K562 (cell line): ENCODE measurements at regions not wholly inside any gene's neighbourhood (a gene's known extent, or its start where the extent isn't known, plus 50 kb on each side); places are given as distances from the start of the nearest gene placed in this dataset.

Experiments used
- ATAC-seq: fragments of 200-7000 bp; cut with Tn5 transposase; 3 replicates; pipeline ENCODE4 v1.9.1; 2020; ENCODE audit warnings: moderate library complexity
- BruUV-seq: library from RNA; stranded (reverse); fragments of 400-500 nt; replicated peaks from 2 replicates; lab custom pipeline; 2021; lab: Mats Ljungman, UMichigan
- CTCF ChIA-PET: fragments of 300-600 bp; formaldehyde crosslinking; extraction: SDS; loops from one replicate; lab custom pipeline; 2021; ENCODE audit warnings: low intra/inter-chr PET ratio; lab: Yijun Ruan, JAX
- POLR2A ChIA-PET: fragments of 300-600, 350-650 bp; sonication (Branson Sonifier 250); formaldehyde crosslinking; extraction: SDS; loops from one replicate; lab custom pipeline; 2021; ENCODE audit warnings: antibody characterized with exemption, inconsistent platforms; lab: Yijun Ruan, JAX
- DNase-seq, 4 experiments: peaks; one replicate each; pipeline versions ENCODE4 v3.0.0 to v3.0.0-alpha.2; 2011 to 2018; ENCODE audit warnings: low spot score in 3 of 4, mixed read lengths in 3 of 4; ENCODE audit errors: extremely low read depth in 1 of 4
- FAIRE-seq: peaks from 2 replicates; lab custom pipeline; 2011; peaks lifted over from hg19 to GRCh38; lab: Jason Lieb, UNC
- H2AFZ ChIP-seq: 2 replicates; pipeline ENCODE4 v1.6.0; 2011; ENCODE audit warnings: low read depth, low read length, control low read depth, inconsistent platforms
- H3K27ac ChIP-seq: fragments of 200-600 bp; 3 replicates; pipeline ENCODE4 v1.8.0; 2011; ENCODE audit warnings: low read depth, mild to moderate bottlenecking, control low read depth, inconsistent platforms, low read length, moderate library complexity, mixed read lengths; ENCODE audit errors: extremely low read depth
- H3K27me3 ChIP-seq, 2 experiments: fragments of 300-600 bp in 1 of 2; 2 replicates in 1 of 2; 3 replicates in 1 of 2; pipeline versions ENCODE4 v1.6.0 to v1.8.0; 2011; ENCODE audit warnings: inconsistent platforms in 2 of 2, low read length in 2 of 2, mild to moderate bottlenecking in 1 of 2, mixed read lengths in 1 of 2, moderate library complexity in 1 of 2; ENCODE audit not compliant: control insufficient read depth in 2 of 2, insufficient read depth in 2 of 2
- H3K36me3 ChIP-seq: fragments of 300-600 bp; 3 replicates; pipeline ENCODE4 v1.8.0; 2011; ENCODE audit warnings: mild to moderate bottlenecking, low read length, inconsistent platforms; ENCODE audit not compliant: control insufficient read depth, insufficient read depth
- H3K4me1 ChIP-seq, 2 experiments: fragments of 200-600 bp in 1 of 2; replicated peaks in 1 of 2; 2 replicates in 1 of 2; 3 replicates in 1 of 2; pipeline versions ENCODE4 v1.5.1 to v1.8.0; 2011; ENCODE audit warnings: inconsistent platforms in 2 of 2, low read length in 2 of 2, mild to moderate bottlenecking in 1 of 2, mixed read lengths in 1 of 2, moderate library complexity in 1 of 2; ENCODE audit not compliant: control insufficient read depth in 2 of 2, insufficient read depth in 2 of 2
- H3K4me2 ChIP-seq: 2 replicates; pipeline ENCODE4 v1.6.1; 2011; ENCODE audit warnings: low read length, control low read depth, inconsistent platforms, mixed read lengths; ENCODE audit not compliant: insufficient read depth
- H3K4me3 ChIP-seq: fragments of 200-600 bp; sonication (generic), shearing (Covaris generic); 2 replicates; pipeline ENCODE4 v1.5.1; 2016; ENCODE audit warnings: control low read depth, inconsistent platforms
- H3K79me2 ChIP-seq: fragments of 200-600 bp; 3 replicates; pipeline ENCODE4 v1.8.0; 2011; ENCODE audit warnings: low read length, inconsistent platforms; ENCODE audit not compliant: control insufficient read depth, insufficient read depth
- H3K9ac ChIP-seq, 2 experiments: 2 replicates each; pipeline versions ENCODE4 v1.6.0 to v1.6.1; 2011; ENCODE audit warnings: low read depth in 2 of 2, low read length in 2 of 2, control low read depth in 1 of 2, inconsistent platforms in 1 of 2, mild to moderate bottlenecking in 1 of 2, mixed read lengths in 1 of 2; ENCODE audit not compliant: insufficient read depth in 1 of 2
- H3K9me1 ChIP-seq: one replicate; pipeline ENCODE4 v1.6.0; 2011; ENCODE audit warnings: inconsistent platforms, mild to moderate bottlenecking, low read length, moderate library complexity; ENCODE audit not compliant: control insufficient read depth, insufficient read depth
- H3K9me3 ChIP-seq: replicated peaks from 2 replicates; pipeline ENCODE4 v1.5.1; 2011; ENCODE audit warnings: low read depth, low read length, inconsistent platforms; ENCODE audit not compliant: control insufficient read depth, insufficient read depth
- H4K20me1 ChIP-seq: replicated peaks from 2 replicates; pipeline ENCODE4 v1.6.1; 2011; ENCODE audit warnings: low read length, inconsistent platforms, mixed read lengths; ENCODE audit not compliant: control insufficient read depth, insufficient read depth
- ETV6 ChIP-seq, 3 experiments: fragments of 150-350 bp in 1 of 3; sonication (generic) in 1 of 3; formaldehyde crosslinking in 1 of 3; IDR thresholded peaks; 2 replicates each; pipeline versions ENCODE4 v1.6.1 to v1.8.0; 2014 to 2022; ENCODE audit warnings: borderline replicate concordance in 2 of 3, low read depth in 2 of 3, antibody characterized with exemption in 1 of 3, low read length in 1 of 3, mild to moderate bottlenecking in 1 of 3, missing genetic modification reagents in 1 of 3
- HDAC1 ChIP-seq, 2 experiments: fragments of 450-650 bp; IDR thresholded peaks; 2 replicates each; pipeline ENCODE4 v1.6.1; 2016 to 2017; ENCODE audit warnings: inconsistent platforms in 1 of 2, mild to moderate bottlenecking in 1 of 2, moderate library complexity in 1 of 2
- HNRNPLL ChIP-seq: fragments of 200-400 bp; formaldehyde crosslinking; IDR thresholded peaks from 2 replicates; pipeline ENCODE4 v1.6.1; 2017; ENCODE audit warnings: low read length, low read depth, mild to moderate bottlenecking; ENCODE audit not compliant: poor library complexity, severe bottlenecking
- HSF4 ChIP-seq: fragments of 250-450 bp; sonication (Bioruptor Pico); IDR thresholded peaks from 2 replicates; pipeline ENCODE4 v2.1.2; 2022; ENCODE audit warnings: mild to moderate bottlenecking, moderate library complexity, borderline replicate concordance
- KLF13 ChIP-seq: fragments of 450-650 bp; IDR thresholded peaks from 2 replicates; pipeline ENCODE4 v1.6.1; 2016; ENCODE audit warnings: missing genetic modification characterization, low read depth, mild to moderate bottlenecking, missing compliant biosample characterization, moderate library complexity, borderline replicate concordance
- PHF8 ChIP-seq: fragments of 200-600 bp; sonication (generic); IDR thresholded peaks from 2 replicates; pipeline ENCODE4 v1.6.1; 2012; ENCODE audit warnings: mixed run types, mild to moderate bottlenecking, inconsistent platforms, low read length, moderate library complexity, borderline replicate concordance
- PML ChIP-seq: IDR thresholded peaks from 2 replicates; pipeline ENCODE4 v1.6.1; 2012; ENCODE audit warnings: low read length, inconsistent platforms
- SREBF2 ChIP-seq: sonication (generic); formaldehyde crosslinking; IDR thresholded peaks from 2 replicates; pipeline ENCODE4 v1.4.0; 2020; ENCODE audit warnings: mild to moderate bottlenecking, missing genetic modification reagents
- ZNF3 ChIP-seq: fragments of 250-450 bp; sonication (Bioruptor Pico); IDR thresholded peaks from 2 replicates; pipeline ENCODE4 v1.5.0; 2021; ENCODE audit warnings: mild to moderate bottlenecking, moderate library complexity
- ZNF586 ChIP-seq: fragments of 450-650 bp; formaldehyde crosslinking; conservative IDR thresholded peaks from 2 replicates; pipeline ENCODE4 v1.4.0; 2020; ENCODE audit warnings: mild to moderate bottlenecking, moderate library complexity
- ZNF76 ChIP-seq: fragments of 250-450 bp; sonication (Bioruptor Pico); IDR thresholded peaks from 2 replicates; pipeline ENCODE4 v1.4.0; 2020; ENCODE audit warnings: mild to moderate bottlenecking, moderate library complexity, borderline replicate concordance
- ZNF77 ChIP-seq: fragments of 250-450 bp; sonication (Bioruptor Pico); IDR thresholded peaks from 2 replicates; pipeline ENCODE4 v1.5.0; 2020
- WGBS: fragments of 100-300 bp; shearing (Covaris generic); methylation state at CpG from one replicate; pipeline ENCODE4 v1.1.6; 2016; ENCODE audit warnings: low coverage, mixed read lengths; ENCODE audit not compliant: insufficient coverage; ENCODE audit errors: missing lambda C conversion rate; 5-methylcytosine and 5-hydroxymethylcytosine counted together
- in situ Hi-C: fragments of 300-500 bp; cut with MboI; formaldehyde crosslinking; loops from 4 replicates; pipeline ENCODE4 v1.15.0; 2018; ENCODE audit warnings: inconsistent platforms, mixed read lengths
- intact Hi-C: fragments of 100-400 bp; cut with micrococcal nuclease; formaldehyde crosslinking; loops from 2 replicates; pipeline ENCODE4 v1.14.2; 2022
- TF ChIP-seq, protein P1 (sequence below): fragments of 250-450 bp; sonication (Bioruptor Pico); IDR thresholded peaks from 2 replicates; pipeline ENCODE4 v1.9.0; 2021; ENCODE audit warnings: mild to moderate bottlenecking
- TF ChIP-seq, protein P2 (sequence below): sonication (generic); formaldehyde crosslinking; IDR thresholded peaks from 2 replicates; pipeline ENCODE4 v1.9.0; 2022; ENCODE audit warnings: mild to moderate bottlenecking, missing genetic modification reagents

GRCh38 chr14:61218767-61219166 is 62.4 kb downstream of the TMEM30B start:
- Histone ChIP-seq H3K27ac (no peak overlapping the region), H3K9ac (no peak overlapping the region), H3K9me3 (no peaks in the 10 kb centered on the region), H3K79me2 (no peaks in the 10 kb centered on the region), H3K27me3 (peaks cover 5 to 8% of the 10 kb centered on the region in 2 experiments; a peak in 3 of 5 replicates), H3K4me1 (no peaks in the 10 kb centered on the region), H3K36me3 (no peaks in the 10 kb centered on the region), H3K4me3 (no peak overlapping the region), H3K4me2 (no peak overlapping the region), H2AFZ (no peak overlapping the region), H4K20me1 (no peaks in the 10 kb centered on the region), H3K9me1 (no peaks in the 10 kb centered on the region)
- TF ChIP-seq SREBF2 (CRISPR knock-in tag) = no peak
- no peak for TF ChIP-seq ZNF76
- TF ChIP-seq HNRNPLL = no peak
- no peak for TF ChIP-seq PHF8
- no peak for TF ChIP-seq HSF4 (CRISPR knock-in tag)
- TF ChIP-seq ZNF77 = no peak
- no peak for TF ChIP-seq ZNF586
- TF ChIP-seq, protein P1, sequence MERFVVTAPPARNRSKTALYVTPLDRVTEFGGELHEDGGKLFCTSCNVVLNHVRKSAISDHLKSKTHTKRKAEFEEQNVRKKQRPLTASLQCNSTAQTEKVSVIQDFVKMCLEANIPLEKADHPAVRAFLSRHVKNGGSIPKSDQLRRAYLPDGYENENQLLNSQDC (CRISPR knock-in tag) = no peak
- TF ChIP-seq, protein P2, sequence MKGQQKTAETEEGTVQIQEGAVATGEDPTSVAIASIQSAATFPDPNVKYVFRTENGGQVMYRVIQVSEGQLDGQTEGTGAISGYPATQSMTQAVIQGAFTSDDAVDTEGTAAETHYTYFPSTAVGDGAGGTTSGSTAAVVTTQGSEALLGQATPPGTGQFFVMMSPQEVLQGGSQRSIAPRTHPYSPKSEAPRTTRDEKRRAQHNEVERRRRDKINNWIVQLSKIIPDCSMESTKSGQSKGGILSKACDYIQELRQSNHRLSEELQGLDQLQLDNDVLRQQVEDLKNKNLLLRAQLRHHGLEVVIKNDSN = no peak
- TF ChIP-seq HDAC1 (IDR thresholded peaks at IDR 0.05) = no peak
- no peak for TF ChIP-seq ZNF3 (CRISPR knock-in tag)
- TF ChIP-seq ETV6 (IDR thresholded peaks at IDR 0.05; ENCODE audit: borderline replicate concordance in 1 of 2, low read depth in 2 of 2, low read length in 1 of 2) = no peak
- TF ChIP-seq ETV6 (CRISPR knock-in tag; IDR thresholded peaks at IDR 0.05; ENCODE audit: borderline replicate concordance) = no peak
- no peak for TF ChIP-seq KLF13
- no peak for TF ChIP-seq PML
- WGBS = 0% methylated on average over 6 of the region's 6 CpGs
- ChIA-PET CTCF (no interaction called here), POLR2A (interaction anchor here (0.6 to 0.8 kb wide), 2 partner anchors 11 to 343 kb away, joined by 4 read pairs; no protein-coding TSS in a partner anchor)
- intact Hi-C loops (no loop called here), in situ Hi-C loops (no loop called here)
- DNase-seq (no peak), FAIRE-seq (no peak), ATAC-seq (no peak)
- BruUV-seq = no TSS peak
